HG03064 (cell line): ENCODE measurements at regions not wholly inside any gene's neighbourhood (a gene's known extent, or its start where the extent isn't known, plus 50 kb on each side); places are given as distances from the start of the nearest gene placed in this dataset.

ENCODE experiments used
- ATAC-seq: cut with Tn5 transposase; IDR thresholded peaks from one replicate; pipeline ENCODE4 v1.9.1; 2021; ENCODE audit warnings: low read depth; ENCODE audit not compliant: unreplicated experiment

DNA sequence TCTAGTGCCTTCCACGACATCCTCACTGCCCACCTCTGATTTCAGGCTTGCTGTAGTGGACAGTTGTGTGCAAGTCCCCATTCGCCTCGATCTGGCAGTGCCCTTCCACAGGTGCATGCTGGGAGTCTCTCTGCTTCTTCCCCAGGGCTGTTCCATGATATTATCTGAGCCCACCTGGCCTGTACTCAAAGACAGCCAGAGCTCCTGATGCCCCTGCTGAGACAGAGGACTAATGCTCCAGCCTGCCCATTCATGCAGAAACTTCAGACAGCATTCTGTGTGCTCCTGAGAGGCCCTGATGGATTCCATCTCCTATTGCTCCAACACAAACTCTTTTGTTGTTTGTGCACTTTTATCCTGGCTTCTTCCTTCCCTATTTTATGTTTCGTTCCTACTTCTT, 164.8 kb upstream of the PRSS58 start:
- no peak for ATAC-seq

DNA sequence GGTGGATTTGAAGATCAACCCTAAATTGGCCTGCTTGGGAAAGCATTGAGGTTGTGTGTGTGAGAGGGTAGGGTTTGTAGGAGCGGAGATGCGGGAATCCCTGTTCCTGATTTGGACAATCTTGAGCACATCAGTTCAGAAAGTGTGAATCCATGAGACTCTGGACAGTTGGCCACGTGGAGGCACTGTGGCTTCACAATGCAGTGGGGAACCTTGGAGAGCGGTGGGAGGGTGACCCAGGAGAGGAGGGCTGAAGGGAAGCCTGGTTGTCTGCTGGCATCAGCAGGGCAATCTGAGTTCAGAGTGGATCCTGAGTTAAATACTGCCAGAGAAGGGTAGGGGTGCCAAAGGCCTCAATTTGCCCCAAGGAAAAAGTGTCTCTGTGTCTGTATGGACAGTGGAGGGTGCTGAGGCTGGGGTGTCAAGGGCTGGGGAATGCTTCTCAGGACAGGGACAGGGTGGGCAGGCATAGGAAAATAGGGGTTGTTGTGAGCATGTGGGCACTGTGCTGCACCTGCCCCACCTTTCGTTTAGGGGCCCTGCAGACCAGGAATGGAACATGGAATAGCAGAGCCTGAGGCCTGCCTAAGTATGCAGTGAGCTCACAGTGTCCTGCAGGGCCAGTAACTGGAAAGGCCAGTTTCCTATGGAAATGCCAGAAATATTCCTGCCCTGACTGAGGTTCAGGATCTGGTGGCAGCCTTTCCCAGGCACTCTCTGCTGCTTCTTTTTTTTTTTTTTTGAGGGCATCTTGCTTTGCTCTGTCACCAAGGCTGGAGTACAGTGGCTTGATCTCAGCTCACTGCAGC, 162.9 kb upstream of the PRSS58 start:
- no peak for ATAC-seq

DNA sequence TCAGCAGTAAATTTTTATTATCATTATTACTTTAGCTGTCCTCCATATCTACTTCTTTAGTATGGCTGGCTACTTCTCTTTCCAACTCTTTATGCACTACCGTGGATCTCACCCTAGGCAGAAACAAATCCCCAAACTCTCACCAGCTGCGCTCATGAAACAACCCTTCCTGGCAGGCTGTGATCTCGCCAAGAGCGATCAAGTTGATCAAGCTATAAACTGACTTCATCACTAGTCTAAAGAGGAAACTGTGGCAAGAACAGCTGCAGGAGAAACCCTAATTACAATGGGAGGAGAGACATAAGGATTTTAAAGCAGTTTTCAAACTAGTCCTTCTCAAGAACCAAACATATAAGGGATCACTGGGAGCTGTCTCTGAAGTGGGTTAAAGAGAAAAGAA, 160.5 kb upstream of the PRSS58 start:
- ATAC-seq: no peak

DNA sequence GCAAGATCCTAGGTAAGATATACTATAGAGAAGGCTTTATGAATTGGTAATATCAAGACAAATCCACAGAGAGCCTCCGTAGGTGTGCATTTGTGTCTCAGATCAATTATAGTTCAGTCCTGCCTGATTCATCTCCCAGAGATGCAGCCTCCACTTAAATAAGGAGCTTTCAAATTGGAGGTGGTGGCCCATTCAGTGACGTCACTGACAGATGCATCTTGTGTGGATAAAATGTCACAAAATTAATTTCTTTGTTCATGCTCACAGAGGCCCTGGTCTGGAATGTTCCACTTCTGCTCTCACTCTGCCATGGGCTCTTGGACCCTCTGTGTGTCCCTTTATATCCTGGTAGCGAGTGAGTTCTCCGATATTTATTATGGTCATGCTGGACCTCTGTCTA, 157.1 kb upstream of the PRSS58 start:
- no peak for ATAC-seq

DNA sequence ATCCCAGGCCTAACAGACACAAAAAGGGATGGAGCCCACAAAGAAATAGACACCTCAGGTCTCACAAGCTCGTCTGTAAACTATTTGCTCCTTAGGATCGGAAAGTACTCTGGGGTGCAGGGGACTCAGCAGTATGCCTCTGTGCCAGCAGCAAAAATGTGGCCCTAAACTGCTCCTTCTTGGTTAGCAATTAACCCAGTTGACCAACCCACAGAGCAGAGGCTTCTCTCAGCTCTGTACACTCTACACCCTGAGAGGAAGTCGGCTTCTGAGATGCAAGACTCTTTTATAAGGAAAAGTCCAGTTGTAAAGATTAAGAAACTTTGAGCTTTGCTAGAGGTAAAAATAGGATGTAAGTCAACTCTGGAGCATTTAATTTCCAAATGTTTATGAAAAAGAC, 156.3 kb upstream of the PRSS58 start:
- ATAC-seq: peak; percentile 77

DNA sequence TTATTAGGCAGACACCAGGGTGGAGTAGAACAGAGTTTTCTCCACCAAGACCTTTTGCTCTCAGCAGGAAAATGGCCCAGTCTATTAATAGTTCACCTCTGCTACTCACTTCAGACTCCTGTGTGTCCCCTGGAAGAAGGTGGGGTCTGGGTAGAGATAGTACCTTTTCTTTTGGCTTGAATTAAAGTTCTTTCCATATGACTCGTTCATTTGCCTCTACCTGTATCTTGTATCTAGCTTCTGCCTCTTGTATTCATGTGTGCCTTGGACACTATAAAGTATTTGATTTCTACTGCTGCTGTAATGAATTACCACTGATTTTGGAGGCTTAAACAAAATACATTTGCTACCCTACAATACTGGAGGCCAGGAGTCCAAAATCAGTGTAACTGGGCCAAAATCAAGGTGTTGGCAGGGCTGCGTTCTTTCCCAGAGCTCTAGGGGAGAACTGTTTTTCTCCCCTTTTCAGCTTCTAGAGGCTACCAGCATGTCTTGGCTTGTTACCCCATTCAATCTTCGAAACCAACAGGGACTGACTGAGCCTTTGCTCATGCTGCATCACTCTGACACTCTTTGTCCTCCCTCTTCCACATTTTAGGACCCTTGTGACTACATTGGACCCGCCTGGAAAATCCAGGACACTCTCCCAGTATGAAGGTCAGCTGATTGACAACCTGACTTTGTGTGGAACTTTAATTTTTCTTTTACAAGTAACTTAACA, 155.6 kb upstream of the PRSS58 start:
- ATAC-seq: no peak

DNA sequence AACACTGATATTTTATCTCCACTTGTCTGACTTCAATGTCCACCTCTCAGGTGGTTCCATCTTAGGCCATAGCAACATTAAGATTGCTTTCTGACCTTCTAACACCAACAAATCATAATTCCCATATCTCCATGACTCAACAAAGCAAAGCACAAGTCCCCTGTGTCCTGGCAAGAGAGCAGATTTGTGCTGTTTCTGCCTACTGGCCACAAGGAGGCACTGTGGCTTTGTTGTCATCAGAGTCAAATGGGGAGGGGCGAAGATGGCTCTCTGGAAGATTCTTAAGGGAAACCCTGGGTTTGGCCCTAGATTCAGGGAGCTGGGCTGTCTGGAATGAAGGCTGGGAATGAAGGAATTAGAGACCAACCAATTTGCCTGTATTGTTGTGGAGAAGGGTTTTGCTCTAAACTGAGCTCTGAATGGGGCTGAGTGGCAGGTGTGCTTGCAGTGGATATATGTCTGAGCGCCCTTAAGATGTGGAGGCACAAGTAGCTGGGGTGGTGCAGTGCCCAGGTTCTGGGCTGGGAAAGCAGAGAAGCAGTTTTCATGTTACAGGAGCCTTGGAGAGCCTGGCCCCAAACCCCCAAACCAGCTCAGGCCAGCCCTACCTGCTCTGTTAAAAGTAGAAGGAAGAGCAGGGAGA, 154.8 kb upstream of the PRSS58 start:
- peak; percentile 86 for ATAC-seq

DNA sequence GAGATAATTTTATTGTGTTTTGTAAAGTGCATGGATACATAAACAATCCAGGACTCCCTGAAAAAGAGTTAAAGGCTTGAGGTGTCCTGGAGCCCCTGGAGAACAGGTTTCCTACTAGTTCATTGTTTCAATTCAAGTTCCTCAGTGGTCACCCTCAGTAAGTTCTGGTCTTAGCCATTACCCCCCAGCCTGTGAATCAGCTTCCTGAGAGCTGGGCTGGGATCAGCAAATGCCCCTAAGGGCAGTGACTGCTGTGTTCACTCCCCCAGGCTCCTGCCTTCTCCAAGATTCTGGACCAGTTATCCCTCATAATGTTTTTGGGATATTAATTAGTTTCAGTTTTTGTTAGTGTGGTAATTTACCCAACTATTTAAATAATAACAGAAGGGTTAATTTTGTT, 151.6 kb upstream of the PRSS58 start:
- ATAC-seq: no peak

DNA sequence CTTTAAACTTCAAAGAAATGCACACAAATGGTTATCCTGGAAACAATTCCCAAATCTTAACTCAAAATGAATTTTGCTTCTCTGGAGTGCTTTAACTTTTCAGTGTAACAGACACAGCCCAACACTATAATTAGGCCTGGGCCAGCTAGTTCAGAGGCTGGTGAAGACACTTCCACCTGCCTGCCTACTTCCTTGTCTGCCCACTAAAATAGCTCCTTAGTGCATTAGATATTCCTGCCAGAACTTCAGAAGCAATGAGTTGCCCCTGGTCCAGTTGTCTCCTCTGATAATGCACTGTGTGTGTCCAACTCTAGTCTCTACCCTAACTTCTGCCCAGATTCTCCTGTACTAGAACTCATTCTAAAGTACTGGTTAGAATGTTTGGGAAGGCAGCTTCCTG, 150.9 kb upstream of the PRSS58 start:
- ATAC-seq: no peak

DNA sequence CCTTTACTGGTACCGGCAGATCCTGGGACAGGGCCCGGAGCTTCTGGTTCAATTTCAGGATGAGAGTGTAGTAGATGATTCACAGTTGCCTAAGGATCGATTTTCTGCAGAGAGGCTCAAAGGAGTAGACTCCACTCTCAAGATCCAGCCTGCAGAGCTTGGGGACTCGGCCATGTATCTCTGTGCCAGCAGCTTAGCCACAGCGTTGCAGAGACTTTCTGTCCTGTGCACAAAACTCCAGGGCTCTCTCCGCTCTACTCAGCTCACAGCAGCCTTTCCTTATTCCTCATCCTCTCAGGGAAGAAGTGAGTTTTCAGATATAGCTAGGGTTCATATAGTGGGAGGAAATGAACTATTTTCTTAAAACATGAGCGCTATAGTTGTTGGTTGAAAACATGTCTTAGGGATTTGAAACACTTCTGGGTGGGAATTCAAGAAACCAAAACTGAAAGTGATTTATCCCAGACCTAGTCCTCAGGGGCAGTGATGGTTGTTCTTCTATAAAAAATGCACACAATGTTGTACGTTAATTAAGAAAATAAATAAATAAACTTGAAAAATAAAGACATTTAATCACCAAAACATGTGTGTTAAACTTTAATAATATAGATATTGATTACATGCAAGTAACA, 150.2 kb upstream of the PRSS58 start:
- ATAC-seq: no peak

DNA sequence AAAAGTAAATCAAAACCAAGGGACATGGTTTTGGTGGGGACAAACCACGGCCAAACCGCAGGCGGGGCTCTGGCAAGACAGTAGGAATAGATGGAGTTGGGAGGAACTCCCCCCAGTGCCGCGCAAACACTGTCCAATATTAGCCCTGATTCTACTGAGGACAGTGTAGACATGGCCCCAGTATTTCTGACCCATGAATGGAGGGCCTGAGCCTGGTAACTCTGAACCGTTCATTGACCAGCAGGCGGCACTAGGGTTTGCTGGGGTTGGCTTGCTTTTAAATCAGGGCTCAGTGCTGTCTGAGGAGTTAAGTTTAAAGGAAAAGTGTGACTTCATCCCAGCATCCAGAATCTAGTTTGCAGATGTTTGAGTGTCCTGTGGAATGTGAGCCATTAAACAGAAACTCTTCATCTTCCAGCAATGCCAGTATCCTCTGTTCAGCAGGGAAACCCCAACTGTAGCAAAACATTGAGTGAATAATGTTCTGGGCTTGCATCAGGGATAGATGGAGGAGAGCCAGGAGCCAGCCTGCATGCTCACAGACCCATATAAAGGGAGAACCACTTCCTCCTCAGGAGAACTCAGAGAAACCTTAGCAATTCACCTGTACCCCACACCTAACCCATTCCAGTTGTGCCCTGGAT, 147.4 kb upstream of the PRSS58 start:
- no peak for ATAC-seq

DNA sequence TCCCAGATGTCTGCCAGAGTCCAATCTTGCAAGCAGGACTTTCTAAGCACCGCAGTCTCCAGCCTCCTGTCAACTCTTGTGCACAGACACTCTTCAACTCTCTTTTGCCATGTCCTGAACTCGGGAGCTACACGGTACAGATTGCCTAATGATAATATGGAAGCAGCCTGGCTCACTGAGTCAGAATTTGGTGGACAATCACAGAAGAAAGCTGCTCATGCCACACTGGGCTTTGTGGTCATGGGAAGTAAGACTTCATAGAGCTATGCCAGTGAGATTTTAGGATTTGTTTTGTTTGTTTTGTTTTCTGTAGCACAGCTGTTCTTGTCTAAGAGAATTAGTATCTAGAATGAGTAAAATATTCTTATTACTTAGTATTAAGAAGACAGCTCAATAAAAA, 144.1 kb upstream of the PRSS58 start:
- ATAC-seq: no peak

DNA sequence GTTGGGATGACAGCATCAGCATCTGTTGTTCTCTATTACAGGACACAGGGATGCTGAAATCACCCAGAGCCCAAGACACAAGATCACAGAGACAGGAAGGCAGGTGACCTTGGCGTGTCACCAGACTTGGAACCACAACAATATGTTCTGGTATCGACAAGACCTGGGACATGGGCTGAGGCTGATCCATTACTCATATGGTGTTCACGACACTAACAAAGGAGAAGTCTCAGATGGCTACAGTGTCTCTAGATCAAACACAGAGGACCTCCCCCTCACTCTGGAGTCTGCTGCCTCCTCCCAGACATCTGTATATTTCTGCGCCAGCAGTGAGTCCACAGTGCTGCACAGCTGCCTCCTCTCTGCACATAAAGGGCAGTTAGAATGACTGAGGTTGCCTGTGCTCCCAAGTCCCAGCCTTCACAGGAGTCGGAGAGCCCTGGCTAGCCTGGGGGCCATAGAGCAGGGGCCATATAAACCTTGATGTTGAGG, 142.2 kb upstream of the PRSS58 start:
- ATAC-seq: no peak

DNA sequence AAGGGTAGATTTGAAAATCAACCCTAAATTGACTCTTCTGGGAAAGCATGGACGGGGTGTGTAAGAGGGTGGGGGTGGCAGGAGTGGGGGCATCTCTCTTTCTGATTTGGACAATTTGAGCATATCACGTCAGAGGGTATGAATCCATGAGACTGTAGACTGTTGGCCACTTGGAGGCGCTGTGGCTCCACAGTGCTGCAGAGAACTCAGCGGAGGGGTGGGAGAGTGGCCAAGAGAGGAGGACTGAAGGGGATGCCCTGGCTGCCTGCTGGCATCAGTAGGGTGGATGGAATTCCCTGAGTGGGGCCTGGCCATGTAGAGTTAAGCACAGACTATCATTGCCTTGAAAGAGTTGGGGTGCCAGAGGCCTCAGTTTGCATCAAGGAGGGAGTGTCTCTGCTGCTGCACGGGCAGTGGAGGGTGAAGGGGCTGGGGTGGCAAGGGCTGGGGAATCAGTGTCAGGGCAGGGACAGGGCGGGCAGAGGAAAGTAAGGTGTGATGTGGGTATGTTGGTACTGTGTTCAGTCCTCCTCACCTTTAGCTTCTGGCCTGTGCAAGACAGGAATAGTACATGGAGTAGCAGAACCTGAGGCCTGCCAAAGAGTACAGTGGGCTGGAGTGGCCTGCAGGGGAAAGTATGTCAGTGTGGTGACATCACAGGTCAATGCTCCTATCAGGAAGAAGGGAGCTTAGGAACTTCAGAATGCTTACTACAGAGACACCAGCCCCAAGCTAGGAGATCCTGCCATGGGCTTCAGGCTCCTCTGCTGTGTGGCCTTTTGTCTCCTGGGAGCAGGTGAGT, 133.5 kb upstream of the PRSS58 start:
- no peak for ATAC-seq

DNA sequence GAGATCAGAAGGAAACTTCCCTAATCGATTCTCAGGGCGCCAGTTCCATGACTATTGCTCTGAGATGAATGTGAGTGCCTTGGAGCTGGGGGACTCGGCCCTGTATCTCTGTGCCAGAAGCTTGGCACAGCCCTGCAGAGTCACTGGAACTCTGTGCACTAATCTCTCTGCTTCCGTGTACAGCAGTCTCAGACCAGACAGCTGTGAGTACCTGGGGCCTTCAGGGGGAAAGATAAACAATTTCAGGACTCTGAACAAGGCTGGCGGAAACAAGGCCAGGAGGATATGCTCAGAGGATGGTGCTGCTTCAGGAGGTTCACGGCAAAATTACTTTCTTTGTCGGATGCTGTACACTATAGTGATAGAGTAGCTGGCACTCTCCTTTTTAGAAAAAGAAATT, 131.7 kb upstream of the PRSS58 start:
- no peak for ATAC-seq

DNA sequence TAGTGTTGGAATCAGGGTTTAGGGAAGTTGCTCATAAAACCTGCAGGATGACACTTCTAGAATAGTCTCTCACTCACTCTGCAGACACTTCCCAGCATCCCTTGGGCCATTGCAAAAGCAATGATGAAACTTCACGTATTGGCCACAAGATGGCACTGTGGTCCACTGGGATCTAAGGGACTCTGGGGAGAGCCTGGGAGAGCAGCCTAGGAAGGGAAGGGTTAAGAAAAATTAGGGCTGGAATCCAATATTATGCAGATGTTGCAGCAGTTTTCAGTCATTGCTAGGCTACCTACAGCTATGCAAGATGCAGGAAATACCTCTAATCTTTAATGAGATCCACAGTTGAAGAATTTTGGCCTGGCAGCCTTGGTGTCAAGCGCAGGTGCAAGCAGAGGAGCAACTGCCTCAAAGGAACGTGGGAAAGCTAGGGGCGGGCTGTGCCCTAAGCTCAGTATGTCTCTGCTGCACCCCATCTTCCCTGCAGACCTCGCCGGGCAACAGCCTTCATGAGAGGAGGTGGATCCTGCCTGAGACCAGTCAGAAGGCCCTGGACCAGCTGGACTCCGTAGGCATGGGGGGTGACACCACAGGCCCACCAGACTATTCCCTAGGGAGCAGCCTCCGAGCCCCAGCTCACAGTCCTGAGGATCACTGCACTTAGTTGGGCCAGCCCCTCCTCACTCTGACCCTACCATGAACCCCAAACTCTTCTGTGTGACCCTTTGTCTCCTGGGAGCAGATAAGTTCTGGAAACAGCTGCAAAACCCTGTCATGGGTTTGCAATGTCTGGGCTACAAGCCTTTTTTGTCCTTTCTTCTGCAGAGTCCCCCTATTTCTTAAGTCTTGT, 127.9 kb upstream of the PRSS58 start:
- ATAC-seq: peak; percentile 62

DNA sequence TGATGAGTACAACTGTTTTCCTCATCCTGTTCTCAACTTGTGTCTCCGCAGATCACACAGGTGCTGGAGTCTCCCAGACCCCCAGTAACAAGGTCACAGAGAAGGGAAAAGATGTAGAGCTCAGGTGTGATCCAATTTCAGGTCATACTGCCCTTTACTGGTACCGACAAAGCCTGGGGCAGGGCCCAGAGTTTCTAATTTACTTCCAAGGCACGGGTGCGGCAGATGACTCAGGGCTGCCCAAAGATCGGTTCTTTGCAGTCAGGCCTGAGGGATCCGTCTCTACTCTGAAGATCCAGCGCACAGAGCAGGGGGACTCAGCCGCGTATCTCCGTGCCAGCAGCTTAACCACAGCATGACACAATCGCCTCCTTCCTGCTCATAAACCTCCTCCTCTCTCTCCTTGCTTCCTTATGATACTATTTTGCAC, 126.7 kb upstream of the PRSS58 start:
- ATAC-seq: no peak

DNA sequence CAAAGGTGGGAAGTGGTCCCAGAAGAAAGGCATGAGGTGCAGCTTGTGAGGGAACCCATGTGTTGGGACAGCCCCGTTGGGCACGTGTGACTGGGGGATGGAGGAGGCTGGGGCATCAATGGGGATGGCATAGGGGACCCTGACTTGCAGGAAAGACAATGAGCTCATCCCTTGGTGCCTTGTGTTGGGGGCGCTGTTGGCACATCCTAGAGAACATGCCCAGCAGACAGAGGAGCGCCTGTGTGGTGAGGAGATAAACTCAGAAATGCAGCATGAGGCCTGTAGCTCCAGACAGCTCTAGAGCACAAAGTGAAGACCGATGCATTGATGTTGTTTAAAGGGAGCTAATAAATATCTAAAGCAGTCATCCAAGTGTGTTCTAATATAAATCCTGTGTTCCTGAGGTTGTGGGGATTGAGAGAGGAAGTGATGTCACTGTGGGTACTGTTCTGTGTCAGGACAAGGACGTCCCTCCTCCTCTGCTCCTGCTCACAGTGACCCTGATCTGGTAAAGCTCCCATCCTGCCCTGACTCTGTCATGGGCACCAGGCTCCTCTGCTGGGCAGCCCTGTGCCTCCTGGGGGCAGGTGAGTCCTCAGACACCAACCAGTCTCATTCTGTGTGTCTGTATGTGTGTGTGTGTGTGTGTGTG, 126.1 kb upstream of the PRSS58 start:
- no peak for ATAC-seq
